Parathyroid adenoma (tissue), 2 donors: ENCODE measurements at regions not wholly inside any gene's neighbourhood (a gene's known extent, or its start where the extent isn't known, plus 50 kb on each side); places are given as distances from the start of the nearest gene placed in this dataset.

Source experiments
- H2AFZ ChIP-seq: fragments of 300-600 bp; sonication (generic); one replicate; pipeline ENCODE4 v1.7.0; 2017; ENCODE audit warnings: antibody characterized with exemption, mild to moderate bottlenecking
- H3K27ac ChIP-seq: fragments of 300-600 bp; sonication (generic); one replicate; pipeline ENCODE4 v1.7.0; 2017
- H3K27me3 ChIP-seq: fragments of 300-600 bp; sonication (generic); one replicate; pipeline ENCODE4 v1.7.0; 2017; ENCODE audit warnings: low read length; ENCODE audit not compliant: control insufficient read depth, insufficient read depth
- H3K36me3 ChIP-seq: fragments of 300-600 bp; sonication (generic); one replicate; pipeline ENCODE4 v1.7.0; 2017; ENCODE audit warnings: low read length; ENCODE audit not compliant: control insufficient read depth, insufficient read depth
- H3K4me1 ChIP-seq: fragments of 300-600 bp; sonication (generic); one replicate; pipeline ENCODE4 v1.7.0; 2017; ENCODE audit warnings: control low read depth
- H3K4me2 ChIP-seq: fragments of 300-600 bp; sonication (generic); one replicate; pipeline ENCODE4 v1.7.0; 2017; ENCODE audit warnings: low read length
- H3K4me3 ChIP-seq: fragments of 300-600 bp; sonication (generic); one replicate; pipeline ENCODE4 v1.7.0; 2017; ENCODE audit warnings: low read depth, low read length
- H3K79me2 ChIP-seq: fragments of 300-600 bp; sonication (generic); one replicate; pipeline ENCODE4 v1.7.0; 2017; ENCODE audit warnings: control low read depth
- H3K9ac ChIP-seq: fragments of 300-600 bp; sonication (generic); one replicate; pipeline ENCODE4 v1.7.0; 2017; ENCODE audit warnings: mild to moderate bottlenecking
- H3K9me3 ChIP-seq: fragments of 300-600 bp; sonication (generic); one replicate; pipeline ENCODE4 v1.7.0; 2017; ENCODE audit warnings: low read length; ENCODE audit not compliant: control insufficient read depth
- CTCF ChIP-seq: fragments of 300-600 bp; sonication (generic); IDR thresholded peaks from one replicate; pipeline ENCODE4 v1.7.0; 2017; ENCODE audit warnings: antibody characterized with exemption, mild to moderate bottlenecking
- donor health status: primary hyperparathyroidism.

GRCh38 chr3:68025189-68025588 is 370.8 kb upstream of the SUCLG2 start:
- Histone ChIP-seq H3K4me2 (no peak overlapping the region), H3K79me2 (no peaks in the 10 kb centered on the region), H3K27me3 (no peaks in the 10 kb centered on the region), H3K9me3 (no peaks in the 10 kb centered on the region), H3K4me1 (no peaks in the 10 kb centered on the region), H3K27ac (no peak overlapping the region), H2AFZ (no peak overlapping the region), H3K36me3 (no peaks in the 10 kb centered on the region), H3K4me3 (no peak overlapping the region), H3K9ac (no peak overlapping the region)
- TF ChIP-seq CTCF: no peak

GRCh38 chr3:68019876-68020275 is 365.5 kb upstream of the SUCLG2 start:
- no peak overlapping the region for H3K4me3 ChIP-seq
- H3K4me1 ChIP-seq: no peaks in the 10 kb centered on the region
- no peak for TF ChIP-seq CTCF
- H3K27ac ChIP-seq: no peak overlapping the region
- no peak overlapping the region for H3K4me2 ChIP-seq
- H3K9ac ChIP-seq: no peak overlapping the region
- H2AFZ ChIP-seq: no peak overlapping the region
- H3K36me3 ChIP-seq: no peaks in the 10 kb centered on the region
- no peaks in the 10 kb centered on the region for H3K27me3 ChIP-seq
- H3K79me2 ChIP-seq: no peaks in the 10 kb centered on the region
- H3K9me3 ChIP-seq: no peaks in the 10 kb centered on the region

- no peak overlapping the region for H3K27ac ChIP-seq
- H3K4me1 ChIP-seq: no peaks in the 10 kb centered on the region
- TF ChIP-seq CTCF: no peak
Measured at GRCh38 chr3:68018275-68018674, 363.9 kb upstream of the SUCLG2 start.

GRCh38 chr3:68017069-68017468 is 362.7 kb upstream of the SUCLG2 start:
- Histone ChIP-seq H3K79me2 (no peaks in the 10 kb centered on the region), H3K36me3 (no peaks in the 10 kb centered on the region), H2AFZ (no peak overlapping the region), H3K27me3 (no peaks in the 10 kb centered on the region), H3K4me3 (no peak overlapping the region), H3K4me2 (no peak overlapping the region), H3K9ac (no peak overlapping the region), H3K4me1 (no peaks in the 10 kb centered on the region), H3K27ac (no peak overlapping the region), H3K9me3 (no peaks in the 10 kb centered on the region)
- TF ChIP-seq CTCF: no peak

More at GRCh38 chr3:68018275-68018674, 363.9 kb upstream of the SUCLG2 start:
- no peak overlapping the region for H3K4me2 ChIP-seq
- H3K4me3 ChIP-seq: no peak overlapping the region
- no peaks in the 10 kb centered on the region for H3K27me3 ChIP-seq
- H3K9me3 ChIP-seq: no peaks in the 10 kb centered on the region
- H3K79me2 ChIP-seq: no peaks in the 10 kb centered on the region
- H3K36me3 ChIP-seq: no peaks in the 10 kb centered on the region
- H3K9ac ChIP-seq: no peak overlapping the region
- H2AFZ ChIP-seq: no peak overlapping the region

- H3K27ac ChIP-seq: no peak overlapping the region
- no peaks in the 10 kb centered on the region for H3K9me3 ChIP-seq
- TF ChIP-seq CTCF: no peak
- H3K4me2 ChIP-seq: no peak overlapping the region
- no peaks in the 10 kb centered on the region for H3K4me1 ChIP-seq
- H3K9ac ChIP-seq: no peak overlapping the region
- no peaks in the 10 kb centered on the region for H3K27me3 ChIP-seq
- no peak overlapping the region for H3K4me3 ChIP-seq
- H3K79me2 ChIP-seq: no peaks in the 10 kb centered on the region
- no peaks in the 10 kb centered on the region for H3K36me3 ChIP-seq
- no peak overlapping the region for H2AFZ ChIP-seq
Measured at GRCh38 chr3:68009900-68010299, 355.5 kb upstream of the SUCLG2 start.
